Neural cell (in vitro differentiated cells): ENCODE measurements at regions not wholly inside any gene's neighbourhood (a gene's known extent, or its start where the extent isn't known, plus 50 kb on each side); places are given as distances from the start of the nearest gene placed in this dataset.
"Not testable (repeated sequence)": the region's sequence is repeated elsewhere in the genome, so short reads cannot be mapped to it uniquely, and the experiment has no call there.

Source experiments
- H2AFZ ChIP-seq: fragments of 200-600, 300-800 bp; sonication (generic), shearing (Covaris generic); 2 replicates; pipeline ENCODE4 v1.6.0; 2014; ENCODE audit warnings: low read depth, mild to moderate bottlenecking, antibody characterized with exemption, low read length, moderate library complexity
- H3F3A ChIP-seq: fragments of 200-600 bp; shearing (Covaris generic); 2 replicates; pipeline ENCODE4 v1.6.1; 2016; ENCODE audit warnings: mild to moderate bottlenecking, moderate library complexity, mixed read lengths, antibody characterized with exemption, low read length; ENCODE audit not compliant: insufficient read depth, poor library complexity, severe bottlenecking
- H3K27ac ChIP-seq: fragments of 200-600, 300-800 bp; sonication (generic), shearing (Covaris generic); 2 replicates; pipeline ENCODE4 v1.5.1; 2014; ENCODE audit warnings: mild to moderate bottlenecking, low read length, moderate library complexity
- H3K27me3 ChIP-seq: fragments of 300-800, 200-600 bp; sonication (generic), shearing (Covaris generic); 2 replicates; pipeline ENCODE4 v1.6.0; 2014; ENCODE audit warnings: mild to moderate bottlenecking, low read depth, low read length, moderate library complexity; ENCODE audit not compliant: insufficient read depth
- H3K36me3 ChIP-seq: fragments of 300-800, 200-600 bp; sonication (generic), shearing (Covaris generic); 2 replicates; pipeline ENCODE4 v1.5.1; 2014; ENCODE audit warnings: mild to moderate bottlenecking, antibody characterized with exemption, low read length, moderate library complexity; ENCODE audit not compliant: insufficient read depth
- H3K4me2 ChIP-seq: fragments of 300-800, 200-600 bp; sonication (generic), shearing (Covaris generic); 2 replicates; pipeline ENCODE4 v1.6.0; 2014; ENCODE audit warnings: mild to moderate bottlenecking, low read length
- H3K4me3 ChIP-seq: fragments of 300-800, 200-600 bp; sonication (generic), shearing (Covaris generic); 2 replicates; pipeline ENCODE4 v1.5.1; 2014; ENCODE audit warnings: mild to moderate bottlenecking, low read length, moderate library complexity
- H3K79me2 ChIP-seq: fragments of 200-600 bp; shearing (Covaris generic); replicated peaks from 2 replicates; pipeline ENCODE4 v1.6.0; 2014; ENCODE audit warnings: mild to moderate bottlenecking, low read length, moderate library complexity; ENCODE audit not compliant: insufficient read depth
- H3K9ac ChIP-seq: fragments of 300-800, 200-600 bp; sonication (generic), shearing (Covaris generic); 2 replicates; pipeline ENCODE4 v1.6.1; 2016; ENCODE audit warnings: mild to moderate bottlenecking, low read length, mixed read lengths
- H3K9me2 ChIP-seq: fragments of 200-600 bp; shearing (Covaris generic); 2 replicates; pipeline ENCODE4 v1.6.1; 2016; ENCODE audit warnings: mild to moderate bottlenecking, low read length, mixed read lengths; ENCODE audit not compliant: insufficient read depth
- H3K9me3 ChIP-seq: fragments of 200-600, 300-800 bp; sonication (generic), shearing (Covaris generic); 2 replicates; pipeline ENCODE4 v1.6.1; 2016; ENCODE audit warnings: mild to moderate bottlenecking, mixed run types, low read length, moderate library complexity, mixed read lengths
- H4K20me1 ChIP-seq: fragments of 200-600 bp; shearing (Covaris generic); 2 replicates; pipeline ENCODE4 v1.6.1; 2016; ENCODE audit warnings: mild to moderate bottlenecking, mixed run types; ENCODE audit not compliant: insufficient read depth
- CTCF ChIP-seq: fragments of 450-650 bp; IDR thresholded peaks from 2 replicates; pipeline ENCODE4 v1.5.1; 2014; ENCODE audit warnings: antibody characterized with exemption, mild to moderate bottlenecking, moderate library complexity; ENCODE audit not compliant: poor library complexity, severe bottlenecking
- EP300 ChIP-seq: fragments of 450-650 bp; conservative IDR thresholded peaks from 2 replicates; pipeline ENCODE4 v1.6.1; 2014; ENCODE audit warnings: antibody characterized with exemption, mild to moderate bottlenecking, moderate library complexity; ENCODE audit not compliant: poor library complexity, severe bottlenecking
- EZH2 ChIP-seq: fragments of 200-600, 300-800 bp; shearing (Covaris generic), sonication (generic); IDR thresholded peaks from 2 replicates; pipeline ENCODE4 v1.6.1; 2014; ENCODE audit warnings: antibody characterized with exemption, low read length, borderline replicate concordance, mild to moderate bottlenecking; ENCODE audit not compliant: insufficient read depth, poor library complexity, severe bottlenecking
- MXI1 ChIP-seq: fragments of 450-650 bp; conservative IDR thresholded peaks from 2 replicates; pipeline ENCODE4 v1.6.1; 2014; ENCODE audit warnings: antibody characterized with exemption, mild to moderate bottlenecking; ENCODE audit not compliant: poor library complexity, severe bottlenecking
- POLR2AphosphoS5 ChIP-seq: IDR thresholded peaks from 2 replicates; pipeline ENCODE4 v1.6.1; 2012
- RAD21 ChIP-seq: fragments of 450-650 bp; conservative IDR thresholded peaks from 2 replicates; pipeline ENCODE4 v1.6.1; 2014; ENCODE audit warnings: antibody characterized with exemption, mild to moderate bottlenecking, moderate library complexity
- REST ChIP-seq: IDR thresholded peaks from 2 replicates; pipeline ENCODE4 v1.6.1; 2012; ENCODE audit warnings: borderline replicate concordance
- SMC3 ChIP-seq: fragments of 450-650 bp; conservative IDR thresholded peaks from 2 replicates; pipeline ENCODE4 v1.6.1; 2014; ENCODE audit warnings: antibody characterized with exemption, mild to moderate bottlenecking, moderate library complexity; ENCODE audit not compliant: poor library complexity
- TAF1 ChIP-seq: IDR thresholded peaks from 2 replicates; pipeline ENCODE4 v1.6.1; 2012; ENCODE audit warnings: low read depth

- Histone ChIP-seq H3K27ac (no peak overlapping the region), H3K9ac (no peak overlapping the region), H3K4me3 (no peak overlapping the region), H3F3A (no peaks in the 10 kb centered on the region), H3K27me3 (no peaks in the 10 kb centered on the region), H3K79me2 (no peaks in the 10 kb centered on the region), H2AFZ (no peak overlapping the region), H3K4me2 (no peak overlapping the region), H3K9me2 (no peaks in the 10 kb centered on the region), H3K9me3 (no peaks in the 10 kb centered on the region), H3K36me3 (no peaks in the 10 kb centered on the region), H4K20me1 (no peaks in the 10 kb centered on the region)
- no peak for TF ChIP-seq EZH2
- no peak for TF ChIP-seq POLR2AphosphoS5
- TF ChIP-seq TAF1 = no peak
- TF ChIP-seq EP300 = no peak
- no peak for TF ChIP-seq MXI1
- TF ChIP-seq RAD21 = no peak
- no peak for TF ChIP-seq CTCF
These were observed 423.8 kb upstream of the ADGRB3 start for GRCh38 chr6:68211242-68211795.

GRCh38 chr6:68207612-68208011 lies 427.5 kb upstream of the ADGRB3 start:
- H3K4me3 ChIP-seq, H3K9ac ChIP-seq, H3K9me2 ChIP-seq, H3K27ac ChIP-seq, H2AFZ ChIP-seq, H3K9me3 ChIP-seq, H3K4me2 ChIP-seq, H3K36me3 ChIP-seq, H3K79me2 ChIP-seq, H4K20me1 ChIP-seq, H3F3A ChIP-seq, H3K27me3 ChIP-seq: not testable (repeated sequence)

GRCh38 chr6:68200929-68201328 lies 434.2 kb upstream of the ADGRB3 start:
- H3K9ac ChIP-seq = no peak overlapping the region

More at GRCh38 chr6:68200929-68201328, 434.2 kb upstream of the ADGRB3 start:
- no peaks in the 10 kb centered on the region for H3K36me3 ChIP-seq
- no peaks in the 10 kb centered on the region for H3K27me3 ChIP-seq
- no peak for TF ChIP-seq REST
- TF ChIP-seq TAF1 = no peak
- no peak for TF ChIP-seq EZH2
- TF ChIP-seq MXI1 = no peak
- TF ChIP-seq SMC3 = no peak
- no peaks in the 10 kb centered on the region for H3K79me2 ChIP-seq
- no peak overlapping the region for H2AFZ ChIP-seq
- H4K20me1 ChIP-seq = no peaks in the 10 kb centered on the region
- H3F3A ChIP-seq = no peaks in the 10 kb centered on the region
- no peak overlapping the region for H3K4me3 ChIP-seq
- H3K9me3 ChIP-seq = peaks cover 5% of the 10 kb centered on the region
- H3K4me2 ChIP-seq = no peak overlapping the region
- H3K9me2 ChIP-seq = no peaks in the 10 kb centered on the region
- no peak overlapping the region for H3K27ac ChIP-seq
